Ovary (tissue), 3 donors: ENCODE measurements at regions not wholly inside any gene's neighbourhood (a gene's known extent, or its start where the extent isn't known, plus 50 kb on each side); places are given as distances from the start of the nearest gene placed in this dataset.

Source experiments
- CTCF ChIP-seq, 3 donors: fragments of 450-650 bp in 2 of 3; fragments of 200-600 bp in 1 of 3; IDR thresholded peaks; one replicate each; pipeline versions ENCODE4 v1.5.1 to v1.8.0; 2016 to 2022; ENCODE audit warnings: antibody characterized with exemption in 3 of 3, mild to moderate bottlenecking in 1 of 3
- POLR2A ChIP-seq: fragments of 450-650 bp; IDR thresholded peaks from one replicate; pipeline ENCODE4 v1.6.1; 2017; ENCODE audit warnings: antibody characterized with exemption, mild to moderate bottlenecking, moderate library complexity
- donor health status: DM: no; HTN: no; CAD: no.

- TF ChIP-seq CTCF (IDR thresholded peaks at IDR 0.05) (no peak), POLR2A (no peak)
Observed at GRCh38 chr6:27847706-27848105, 64.5 kb downstream of the OR2B2 start.
